Sigmoid colon (tissue), 3 donors: ENCODE measurements at regions not wholly inside any gene's neighbourhood (a gene's known extent, or its start where the extent isn't known, plus 50 kb on each side); places are given as distances from the start of the nearest gene placed in this dataset.

Experiments used
- CTCF ChIP-seq, 4 experiments: fragments of 450-650 bp in 3 of 4; fragments of 200-600 bp in 1 of 4; IDR thresholded peaks; one replicate each; pipeline ENCODE4 v1.5.1; 2016 to 2019; ENCODE audit warnings: antibody characterized with exemption in 4 of 4, mild to moderate bottlenecking in 3 of 4, moderate library complexity in 2 of 4
- POLR2A ChIP-seq, 2 donors: fragments of 450-650 bp; IDR thresholded peaks; one replicate each; pipeline ENCODE4 v1.6.1; 2016; ENCODE audit warnings: antibody characterized with exemption in 2 of 2, mild to moderate bottlenecking in 2 of 2, moderate library complexity in 2 of 2

GRCh38 chr2:117323331-117323730 is 491.2 kb upstream of the DDX18 start:
- TF ChIP-seq CTCF (IDR thresholded peaks at IDR 0.05) (no peak), POLR2A (IDR thresholded peaks at IDR 0.05) (no peak)
